Urinary bladder (tissue), 3 donors: ENCODE measurements at regions not wholly inside any gene's neighbourhood (a gene's known extent, or its start where the extent isn't known, plus 50 kb on each side); places are given as distances from the start of the nearest gene placed in this dataset.

Source experiments
- DNase-seq: peaks from one replicate; pipeline ENCODE4 v3.0.0-alpha.2; 2015; ENCODE audit errors: extremely low spot score
- H3K27ac ChIP-seq: one replicate; pipeline ENCODE4 v1.5.1; 2013; ENCODE audit warnings: low read depth, mild to moderate bottlenecking, moderate library complexity
- H3K36me3 ChIP-seq: one replicate; pipeline ENCODE4 v1.6.1; 2013; ENCODE audit warnings: mild to moderate bottlenecking, moderate library complexity; ENCODE audit not compliant: insufficient read depth
- H3K4me1 ChIP-seq: one replicate; pipeline ENCODE4 v1.6.1; 2013; ENCODE audit warnings: mild to moderate bottlenecking, moderate library complexity; ENCODE audit not compliant: insufficient read depth
- H3K4me3 ChIP-seq: one replicate; pipeline ENCODE4 v1.5.1; 2013; ENCODE audit warnings: low read depth, low read length
- WGBS: extraction: QIAGEN DNeasy Blood & Tissue Kit; methylation state at CpG from one replicate; pipeline ENCODE4 v1.1.7; 2013; 5-methylcytosine and 5-hydroxymethylcytosine counted together
- donor health status: healthy with polysubstance abuse.
- donor health status: healthy.

GRCh38 chr10:3909339-3909738 lies 124.3 kb upstream of the KLF6 start:
- no peak overlapping the region for H3K4me3 ChIP-seq
- 92% methylated on average over 14 of the region's 14 CpGs for WGBS
- H3K27ac ChIP-seq: no peak overlapping the region
- H3K36me3 ChIP-seq: no peaks in the 10 kb centered on the region
- no peaks in the 10 kb centered on the region for H3K4me1 ChIP-seq
- no peak for DNase-seq

- WGBS: 84% methylated on average over 10 of the region's 10 CpGs
- H3K27ac ChIP-seq: no peak overlapping the region
- H3K4me3 ChIP-seq: no peak overlapping the region
Measured at GRCh38 chr10:3908183-3908582, 123.2 kb upstream of the KLF6 start.

GRCh38 chr10:3907514-3907913 lies 122.5 kb upstream of the KLF6 start:
- H3K36me3 ChIP-seq: no peaks in the 10 kb centered on the region
- H3K27ac ChIP-seq: no peak overlapping the region
- no peak for DNase-seq
- no peak overlapping the region for H3K4me3 ChIP-seq
- WGBS: 59% methylated on average over 6 of the region's 6 CpGs
- H3K4me1 ChIP-seq: no peaks in the 10 kb centered on the region

More at GRCh38 chr10:3908183-3908582, 123.2 kb upstream of the KLF6 start:
- H3K36me3 ChIP-seq: no peaks in the 10 kb centered on the region
- DNase-seq: no peak
- H3K4me1 ChIP-seq: no peaks in the 10 kb centered on the region

- Histone ChIP-seq H3K36me3 (no peaks in the 10 kb centered on the region), H3K4me1 (no peaks in the 10 kb centered on the region), H3K27ac (peak overlapping the region; percentile 74), H3K4me3 (no peak overlapping the region)
- 28% methylated on average over 17 of the region's 17 CpGs for WGBS
- peak; percentile 64 for DNase-seq
Measured at GRCh38 chr10:3906511-3907111, 121.6 kb upstream of the KLF6 start.

- Histone ChIP-seq H3K4me3 (no peak overlapping the region), H3K36me3 (no peaks in the 10 kb centered on the region), H3K27ac (no peak overlapping the region), H3K4me1 (no peaks in the 10 kb centered on the region)
- WGBS: 75% methylated on average over 5 of the region's 5 CpGs
- no peak for DNase-seq
Measured at GRCh38 chr10:3904419-3904960, 119.5 kb upstream of the KLF6 start.

- Histone ChIP-seq H3K36me3 (no peaks in the 10 kb centered on the region), H3K4me3 (no peak overlapping the region), H3K4me1 (no peaks in the 10 kb centered on the region), H3K27ac (no peak overlapping the region)
- WGBS: 99% methylated on average over 6 of the region's 6 CpGs
- DNase-seq: no peak
Measured at GRCh38 chr10:3902809-3903410, 117.9 kb upstream of the KLF6 start.

- Histone ChIP-seq H3K4me1 (no peaks in the 10 kb centered on the region), H3K36me3 (no peaks in the 10 kb centered on the region), H3K4me3 (no peak overlapping the region), H3K27ac (no peak overlapping the region)
- 61% methylated on average over 8 of the region's 8 CpGs for WGBS
- no peak for DNase-seq
Measured at GRCh38 chr10:3902054-3902808, 117.2 kb upstream of the KLF6 start.

GRCh38 chr10:3901370-3901769 lies 116.4 kb upstream of the KLF6 start:
- no peak for DNase-seq
- Histone ChIP-seq H3K4me1 (no peaks in the 10 kb centered on the region), H3K36me3 (no peaks in the 10 kb centered on the region), H3K27ac (no peak overlapping the region), H3K4me3 (no peak overlapping the region)
- WGBS: 79% methylated on average over 2 of the region's 2 CpGs

- Histone ChIP-seq H3K36me3 (no peaks in the 10 kb centered on the region), H3K4me3 (no peak overlapping the region), H3K27ac (no peak overlapping the region), H3K4me1 (no peaks in the 10 kb centered on the region)
- WGBS: 89% methylated on average over 2 of the region's 2 CpGs
- DNase-seq: no peak
Measured at GRCh38 chr10:3900391-3900790, 115.4 kb upstream of the KLF6 start.

- no peak overlapping the region for H3K4me3 ChIP-seq
- H3K27ac ChIP-seq: no peak overlapping the region
- no peaks in the 10 kb centered on the region for H3K36me3 ChIP-seq
- H3K4me1 ChIP-seq: no peaks in the 10 kb centered on the region
- peak; percentile 43 for DNase-seq
- 49% methylated on average over 4 of the region's 4 CpGs for WGBS
Measured at GRCh38 chr10:3898821-3899220, 113.8 kb upstream of the KLF6 start.

- no peak overlapping the region for H3K27ac ChIP-seq
- H3K36me3 ChIP-seq: no peaks in the 10 kb centered on the region
- no peaks in the 10 kb centered on the region for H3K4me1 ChIP-seq
- H3K4me3 ChIP-seq: no peak overlapping the region
- 66% methylated on average over 6 of the region's 6 CpGs for WGBS
- DNase-seq: no peak
Measured at GRCh38 chr10:3897156-3897555, 112.1 kb upstream of the KLF6 start.

GRCh38 chr10:3896161-3896560 lies 111.2 kb upstream of the KLF6 start:
- H3K36me3 ChIP-seq: no peaks in the 10 kb centered on the region
- no peak overlapping the region for H3K4me3 ChIP-seq
- 89% methylated on average over 8 of the region's 8 CpGs for WGBS
- no peaks in the 10 kb centered on the region for H3K4me1 ChIP-seq
- DNase-seq: no peak
- H3K27ac ChIP-seq: no peak overlapping the region

GRCh38 chr10:3895045-3895631 lies 110.1 kb upstream of the KLF6 start:
- no peak for DNase-seq
- Histone ChIP-seq H3K4me3 (no peak overlapping the region), H3K4me1 (no peaks in the 10 kb centered on the region), H3K27ac (no peak overlapping the region), H3K36me3 (no peaks in the 10 kb centered on the region)
- WGBS: 72% methylated on average over 5 of the region's 5 CpGs
